GM18519 (cell line): ENCODE measurements at regions not wholly inside any gene's neighbourhood (a gene's known extent, or its start where the extent isn't known, plus 50 kb on each side); places are given as distances from the start of the nearest gene placed in this dataset.
"Not testable (repeated sequence)": the region's sequence is repeated elsewhere in the genome, so short reads cannot be mapped to it uniquely, and the experiment has no call there.

Experiments
- ATAC-seq: cut with Tn5 transposase; IDR thresholded peaks from one replicate; pipeline ENCODE4 v1.9.1; 2021; ENCODE audit warnings: mild to moderate bottlenecking, moderate library complexity; ENCODE audit not compliant: unreplicated experiment, low FRiP score

GRCh38 chr9:24899463-24899862 is 353.8 kb upstream of the IZUMO3 start:
- no peak for ATAC-seq

DNA sequence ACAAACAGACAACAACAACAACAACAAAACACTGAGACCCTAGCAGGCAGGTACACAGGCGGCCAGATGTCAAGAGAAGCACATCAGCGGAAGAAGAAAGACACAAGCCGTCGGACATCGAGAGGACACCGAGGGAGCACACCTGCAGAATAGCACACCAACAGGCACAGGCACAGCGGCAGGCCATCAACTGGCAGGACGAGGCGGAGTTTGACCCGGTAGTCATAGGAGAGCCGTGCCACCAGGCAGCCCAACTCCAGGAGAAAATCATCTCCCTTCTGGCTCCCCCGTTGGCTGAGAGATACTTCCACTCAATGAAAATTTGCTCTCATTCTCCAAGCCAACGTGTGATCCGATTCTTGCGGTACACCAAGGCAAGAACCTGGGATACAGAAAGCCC is 352.1 kb upstream of the IZUMO3 start:
- ATAC-seq: no peak

GRCh38 chr9:24881361-24881760 is 335.7 kb upstream of the IZUMO3 start:
- no peak for ATAC-seq

- no peak for ATAC-seq
Observed at GRCh38 chr9:24879591-24879990, 333.9 kb upstream of the IZUMO3 start.

- ATAC-seq: not testable (repeated sequence)
Observed at GRCh38 chr9:24856601-24857000, 310.9 kb upstream of the IZUMO3 start.

DNA sequence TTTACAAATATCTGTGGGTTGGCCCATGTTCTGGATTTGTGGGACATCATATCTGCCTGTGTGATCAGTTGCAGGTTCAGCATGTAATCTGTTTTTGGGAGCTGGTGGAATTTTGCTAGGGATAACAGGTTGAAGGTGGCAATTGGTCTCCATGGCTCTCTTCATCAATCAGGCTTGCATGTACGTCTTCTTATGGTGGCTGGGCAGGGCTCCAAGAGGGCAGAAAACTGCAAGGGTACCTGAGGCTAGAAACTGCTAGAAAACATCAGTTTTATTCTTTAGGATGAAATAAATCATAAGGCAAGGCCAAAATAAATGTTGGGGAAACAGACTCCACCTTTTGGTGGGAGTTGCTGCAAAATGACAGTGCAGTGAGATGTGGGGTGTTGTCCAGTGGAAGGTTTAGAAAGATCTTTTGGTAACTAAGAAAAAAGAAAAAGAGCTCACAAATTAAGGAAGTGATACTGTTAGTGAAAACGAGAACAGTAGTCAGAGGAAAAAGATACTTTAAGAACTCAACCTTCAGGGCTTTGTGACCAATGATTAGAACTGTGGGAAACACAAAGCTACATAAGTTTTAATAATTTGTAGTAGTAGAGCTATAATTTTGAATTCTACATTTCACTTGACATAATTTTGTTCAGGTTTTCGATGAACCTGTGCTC is 300.7 kb upstream of the IZUMO3 start:
- ATAC-seq: peak; percentile 65

DNA sequence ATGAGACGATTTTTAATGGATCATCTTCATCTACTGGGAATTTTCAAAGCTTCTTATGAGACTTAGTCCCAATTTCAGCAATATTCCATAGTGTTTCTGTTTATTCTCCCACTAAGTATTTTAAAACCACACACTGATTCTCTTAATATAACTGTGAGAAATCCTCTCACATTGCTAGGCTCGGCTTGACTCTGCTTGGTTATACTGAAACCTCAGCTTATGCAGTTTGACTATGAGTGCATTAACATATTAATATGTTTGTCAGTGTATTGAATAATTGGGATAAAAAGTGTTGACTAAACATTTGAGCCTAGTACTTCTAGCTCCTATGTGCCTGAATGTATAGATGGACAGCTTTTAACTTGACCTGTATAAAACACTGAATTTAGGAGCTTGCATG is 298.5 kb upstream of the IZUMO3 start:
- ATAC-seq: no peak

DNA sequence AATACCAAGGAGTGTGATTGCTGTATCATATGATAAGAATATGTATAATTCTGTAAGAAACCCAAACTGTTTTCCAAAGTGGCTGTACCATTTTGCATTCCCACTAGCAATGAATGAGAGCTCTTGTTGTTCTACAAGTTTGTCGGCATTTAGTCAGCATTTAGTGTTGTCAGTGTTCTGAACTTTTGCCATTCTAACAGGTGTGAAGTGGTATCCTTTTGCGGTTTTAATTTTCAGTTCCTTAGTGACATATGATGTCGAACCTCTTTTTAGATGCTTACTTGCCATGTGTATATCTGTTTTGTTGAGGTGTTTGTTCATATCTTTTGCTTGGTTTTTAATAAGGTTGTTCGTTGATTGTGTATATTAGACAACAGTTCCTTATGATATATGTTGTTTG is 296.3 kb upstream of the IZUMO3 start:
- no peak for ATAC-seq

GRCh38 chr9:24832307-24832706 is 286.6 kb upstream of the IZUMO3 start:
- no peak for ATAC-seq

GRCh38 chr9:24828687-24829086 is 283.0 kb upstream of the IZUMO3 start:
- ATAC-seq: no peak

- ATAC-seq: no peak
Observed at GRCh38 chr9:24824607-24825006, 278.9 kb upstream of the IZUMO3 start.

DNA sequence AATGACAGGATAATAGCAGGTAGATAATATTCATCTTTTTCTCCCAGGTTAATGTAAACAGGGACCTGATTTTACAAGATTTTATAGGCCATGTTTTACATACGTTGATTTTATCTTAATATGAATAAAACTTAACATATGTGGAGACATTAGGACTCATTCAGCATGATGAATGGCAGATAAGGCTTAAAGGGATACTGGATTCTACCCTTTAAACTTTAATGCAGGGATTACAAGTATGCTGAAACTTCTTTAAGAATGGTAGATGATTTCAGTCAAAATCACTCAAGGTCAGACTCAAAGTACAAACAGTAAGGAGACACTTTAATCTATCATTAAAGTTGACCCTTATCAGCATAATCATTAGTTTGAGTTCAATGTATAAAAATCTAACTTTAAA is 274.5 kb upstream of the IZUMO3 start:
- no peak for ATAC-seq

DNA sequence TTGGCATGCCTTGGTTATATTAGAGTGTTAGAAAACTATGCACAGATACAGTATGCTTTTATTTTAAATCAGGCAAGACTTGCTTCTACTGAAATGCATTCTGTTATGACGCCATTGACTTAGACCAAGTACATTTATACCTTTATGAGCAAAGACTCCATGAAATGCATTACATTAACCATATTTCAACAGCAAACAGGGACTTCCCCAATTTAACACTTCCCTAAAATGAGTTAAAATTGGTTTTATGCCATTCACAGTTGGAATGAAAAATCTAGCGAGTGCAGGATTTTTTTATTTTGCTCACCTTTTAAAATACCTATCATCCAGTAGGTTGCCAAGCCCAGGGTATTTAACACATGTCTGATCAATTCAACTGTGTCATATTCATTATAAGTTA is 272.1 kb upstream of the IZUMO3 start:
- no peak for ATAC-seq

- ATAC-seq: no peak
Observed at GRCh38 chr9:24816006-24816405, 270.3 kb upstream of the IZUMO3 start.

- no peak for ATAC-seq
Observed at GRCh38 chr9:24801344-24801743, 255.6 kb upstream of the IZUMO3 start.

- no peak for ATAC-seq
Observed at GRCh38 chr9:24793787-24794186, 248.1 kb upstream of the IZUMO3 start.

GRCh38 chr9:24776226-24776625 is 230.5 kb upstream of the IZUMO3 start:
- no peak for ATAC-seq

DNA sequence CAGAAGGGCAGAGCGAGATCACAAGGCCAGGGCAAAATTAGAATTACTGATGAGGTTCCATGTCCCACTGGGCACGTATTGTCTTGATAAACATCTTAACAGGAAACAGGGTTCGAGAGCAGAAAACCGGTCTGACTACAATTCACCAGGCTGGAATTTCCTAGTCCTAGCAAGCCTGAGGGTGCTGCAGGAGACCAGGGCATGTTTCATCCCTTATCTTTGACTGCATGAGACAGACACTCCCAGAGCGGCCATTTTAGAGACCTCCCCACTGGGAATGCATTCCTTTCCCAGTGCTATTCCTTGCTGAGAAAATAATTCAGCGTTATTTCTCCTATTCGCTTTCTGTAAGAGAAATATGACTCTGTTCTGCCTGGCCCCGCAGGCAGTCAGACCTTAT is 228.5 kb upstream of the IZUMO3 start:
- not testable (repeated sequence) for ATAC-seq

DNA sequence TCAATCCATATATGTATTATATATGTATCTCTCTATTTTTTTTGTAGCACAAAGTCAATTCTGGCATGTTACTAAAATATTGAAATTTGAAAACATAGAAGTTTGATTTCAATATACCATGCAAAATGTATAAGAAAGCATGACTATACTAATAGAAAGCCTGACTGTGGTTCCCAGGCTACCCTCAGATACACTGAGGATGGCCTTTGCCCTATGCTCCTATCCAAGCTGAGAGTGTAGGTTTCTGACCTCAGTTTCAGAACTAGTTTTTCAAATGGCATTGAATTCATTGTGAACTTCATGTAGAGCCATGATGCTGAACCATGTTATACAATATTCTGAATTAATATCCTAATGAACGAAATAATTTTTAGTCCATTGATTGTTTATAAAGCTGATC is 220.4 kb upstream of the IZUMO3 start:
- no peak for ATAC-seq

- ATAC-seq: no peak
Observed at GRCh38 chr9:24765025-24765756, 219.5 kb upstream of the IZUMO3 start.

DNA sequence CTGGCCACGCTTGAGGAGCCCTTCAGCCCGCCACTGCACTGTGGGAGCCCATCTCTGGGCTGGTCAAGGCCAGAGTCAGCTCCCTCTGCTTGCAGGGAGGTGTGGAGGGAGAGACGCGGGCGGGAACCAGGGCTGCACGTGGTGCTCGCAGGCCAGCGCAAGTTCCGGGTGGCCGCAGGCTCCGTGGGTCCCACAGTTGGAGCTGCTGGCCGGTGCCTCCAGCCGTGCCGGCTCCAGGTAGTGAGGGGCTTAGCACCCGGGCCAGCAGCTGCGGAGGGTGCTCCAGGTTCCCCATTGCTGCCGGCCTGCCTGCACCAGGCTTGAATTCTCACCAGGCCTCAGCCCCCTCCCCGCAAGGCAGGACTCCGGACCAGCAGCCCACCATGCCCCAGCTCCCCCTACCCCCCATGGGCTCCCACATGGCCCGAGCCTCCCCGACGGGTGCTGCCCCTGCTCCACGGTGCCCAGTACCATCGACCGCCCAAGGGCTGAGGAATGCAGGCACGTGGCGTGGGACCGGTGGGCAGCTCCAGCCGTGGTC is 192.8 kb upstream of the IZUMO3 start:
- ATAC-seq: no peak

DNA sequence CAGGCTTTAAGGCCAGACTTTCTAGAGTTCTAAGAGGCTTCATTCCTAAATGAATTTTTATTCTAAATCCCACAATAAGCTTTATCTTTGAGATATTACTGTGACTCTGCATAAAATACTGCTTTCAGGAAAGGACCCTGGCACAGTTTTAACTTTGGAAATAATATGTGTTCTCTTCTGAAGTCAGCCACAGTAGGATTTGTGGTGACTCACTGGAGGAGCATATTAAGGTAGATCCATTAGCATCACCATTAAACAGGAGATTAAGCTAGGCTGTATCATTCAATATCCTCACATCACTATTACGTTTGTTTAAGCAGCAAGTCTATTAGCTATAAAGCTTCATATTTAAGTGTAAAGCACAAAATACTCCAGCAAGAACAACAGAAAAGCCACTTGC is 186.1 kb upstream of the IZUMO3 start:
- no peak for ATAC-seq
